Thyroid gland (tissue), 4 donors: ENCODE measurements at regions not wholly inside any gene's neighbourhood (a gene's known extent, or its start where the extent isn't known, plus 50 kb on each side); places are given as distances from the start of the nearest gene placed in this dataset.

Experiments used
- DNase-seq, 2 donors: peaks; one replicate each; pipeline ENCODE4 v3.0.0-alpha.2; 2019
- H3K27ac ChIP-seq, 3 donors: fragments of 200-600 bp; sonication (generic); 1 replicate in 2 of 3; 2 replicates in 1 of 3; pipeline ENCODE4 v1.5.1; 2016 to 2019; ENCODE audit warnings: mild to moderate bottlenecking in 1 of 3, moderate library complexity in 1 of 3
- H3K27me3 ChIP-seq: fragments of 200-600 bp; sonication (generic); one replicate; pipeline ENCODE4 v1.5.1; 2019
- H3K36me3 ChIP-seq, 2 donors: fragments of 200-600 bp; sonication (generic); one replicate each; pipeline ENCODE4 v1.5.1; 2016 to 2019
- H3K4me1 ChIP-seq, 2 donors: fragments of 200-600 bp; sonication (generic); one replicate each; pipeline ENCODE4 v1.5.1; 2017 to 2019
- H3K4me3 ChIP-seq, 3 donors: fragments of 200-600 bp; sonication (generic); replicated peaks in 1 of 3; 1 replicate in 2 of 3; 2 replicates in 1 of 3; pipeline ENCODE4 v1.5.1; 2016; ENCODE audit warnings: mild to moderate bottlenecking in 1 of 3
- H3K9me3 ChIP-seq: fragments of 200-600 bp; sonication (generic); one replicate; pipeline ENCODE4 v1.5.1; 2017
- POLR2A ChIP-seq, 2 donors: fragments of 450-650 bp; IDR thresholded peaks; one replicate each; pipeline ENCODE4 v1.6.1; 2017; ENCODE audit warnings: antibody characterized with exemption in 2 of 2, mild to moderate bottlenecking in 2 of 2, moderate library complexity in 1 of 2
- WGBS, 2 donors: methylation state at CpG; one replicate each; pipeline ENCODE4 v1.1.5; 2017; 5-methylcytosine and 5-hydroxymethylcytosine counted together
- intact Hi-C: fragments of 100-400 bp; cut with DNase I; formaldehyde crosslinking; loops from one replicate; pipeline ENCODE4 v1.15.1; 2023
- TF ChIP-seq, protein P1 (sequence below), 6 experiments: fragments of 200-600 bp in 3 of 6; fragments of 450-650 bp in 3 of 6; sonication (generic) in 3 of 6; IDR thresholded peaks; one replicate each; pipeline ENCODE4 v1.5.1; 2016 to 2019; ENCODE audit warnings: antibody characterized with exemption in 6 of 6, mild to moderate bottlenecking in 2 of 6, inconsistent platforms in 1 of 6, moderate library complexity in 1 of 6

GRCh38 chr22:48607901-48608662, 1219.6 kb downstream of the BRD1 start:
- no peak for DNase-seq
- H3K36me3 ChIP-seq = no peaks in the 10 kb centered on the region
- no peak overlapping the region for H3K27ac ChIP-seq
- no peak for TF ChIP-seq POLR2A (IDR thresholded peaks at IDR 0.05)
- TF ChIP-seq, protein P1, sequence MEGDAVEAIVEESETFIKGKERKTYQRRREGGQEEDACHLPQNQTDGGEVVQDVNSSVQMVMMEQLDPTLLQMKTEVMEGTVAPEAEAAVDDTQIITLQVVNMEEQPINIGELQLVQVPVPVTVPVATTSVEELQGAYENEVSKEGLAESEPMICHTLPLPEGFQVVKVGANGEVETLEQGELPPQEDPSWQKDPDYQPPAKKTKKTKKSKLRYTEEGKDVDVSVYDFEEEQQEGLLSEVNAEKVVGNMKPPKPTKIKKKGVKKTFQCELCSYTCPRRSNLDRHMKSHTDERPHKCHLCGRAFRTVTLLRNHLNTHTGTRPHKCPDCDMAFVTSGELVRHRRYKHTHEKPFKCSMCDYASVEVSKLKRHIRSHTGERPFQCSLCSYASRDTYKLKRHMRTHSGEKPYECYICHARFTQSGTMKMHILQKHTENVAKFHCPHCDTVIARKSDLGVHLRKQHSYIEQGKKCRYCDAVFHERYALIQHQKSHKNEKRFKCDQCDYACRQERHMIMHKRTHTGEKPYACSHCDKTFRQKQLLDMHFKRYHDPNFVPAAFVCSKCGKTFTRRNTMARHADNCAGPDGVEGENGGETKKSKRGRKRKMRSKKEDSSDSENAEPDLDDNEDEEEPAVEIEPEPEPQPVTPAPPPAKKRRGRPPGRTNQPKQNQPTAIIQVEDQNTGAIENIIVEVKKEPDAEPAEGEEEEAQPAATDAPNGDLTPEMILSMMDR (IDR thresholded peaks at IDR 0.05) = no peak
- H3K9me3 ChIP-seq = no peaks in the 10 kb centered on the region
- no peak overlapping the region for H3K4me3 ChIP-seq
- 67 to 68% methylated on average over 19 to 22 of the region's 23 CpGs for WGBS, 2 donors
- H3K27me3 ChIP-seq = no peaks in the 10 kb centered on the region
- no peaks in the 10 kb centered on the region for H3K4me1 ChIP-seq
- intact Hi-C loops = no loop called here

GRCh38 chr22:48606684-48607307, 1220.9 kb downstream of the BRD1 start:
- intact Hi-C loops = no loop called here
- Histone ChIP-seq H3K4me3 (no peak overlapping the region), H3K9me3 (no peaks in the 10 kb centered on the region), H3K36me3 (no peaks in the 10 kb centered on the region), H3K27me3 (no peaks in the 10 kb centered on the region), H3K27ac (no peak overlapping the region), H3K4me1 (no peaks in the 10 kb centered on the region)
- DNase-seq = no peak
- TF ChIP-seq, protein P1 (IDR thresholded peaks at IDR 0.05) = no peak
- TF ChIP-seq POLR2A (IDR thresholded peaks at IDR 0.05) = no peak
- WGBS, 2 donors = 86 to 88% methylated on average over 12 to 15 of the region's 16 CpGs

- H3K27ac ChIP-seq = no peak overlapping the region
- DNase-seq = no peak
- H3K36me3 ChIP-seq = no peaks in the 10 kb centered on the region
- H3K4me1 ChIP-seq = no peaks in the 10 kb centered on the region
- no peak overlapping the region for H3K4me3 ChIP-seq
- 76 to 80% methylated on average over 9 to 13 of the region's 13 CpGs for WGBS, 2 donors
- H3K9me3 ChIP-seq = no peaks in the 10 kb centered on the region
- intact Hi-C loops = no loop called here
- no peaks in the 10 kb centered on the region for H3K27me3 ChIP-seq
- no peak for TF ChIP-seq POLR2A (IDR thresholded peaks at IDR 0.05)
- TF ChIP-seq, protein P1 (IDR thresholded peaks at IDR 0.05) = no peak
Measured at GRCh38 chr22:48605856-48606481, 1221.7 kb downstream of the BRD1 start.

GRCh38 chr22:48605125-48605524, 1222.5 kb downstream of the BRD1 start:
- no peaks in the 10 kb centered on the region for H3K27me3 ChIP-seq
- DNase-seq = no peak
- H3K9me3 ChIP-seq = no peaks in the 10 kb centered on the region
- H3K36me3 ChIP-seq = no peaks in the 10 kb centered on the region
- H3K4me3 ChIP-seq = no peak overlapping the region
- H3K4me1 ChIP-seq = no peaks in the 10 kb centered on the region
- intact Hi-C loops = no loop called here
- no peak overlapping the region for H3K27ac ChIP-seq
- TF ChIP-seq, protein P1 (IDR thresholded peaks at IDR 0.05) = no peak
- TF ChIP-seq POLR2A (IDR thresholded peaks at IDR 0.05) = no peak
- 86 to 94% methylated on average over 2 of the region's 2 CpGs for WGBS, 2 donors
